Testis (tissue), 2 donors: ENCODE measurements at regions not wholly inside any gene's neighbourhood (a gene's known extent, or its start where the extent isn't known, plus 50 kb on each side); places are given as distances from the start of the nearest gene placed in this dataset.

Source experiments
- CTCF ChIP-seq, 3 experiments: fragments of 450-650 bp in 2 of 3; fragments of 200-600 bp in 1 of 3; sonication (generic) in 1 of 3; IDR thresholded peaks; one replicate each; pipeline ENCODE4 v1.5.1; 2016 to 2019; ENCODE audit warnings: antibody characterized with exemption in 3 of 3, mild to moderate bottlenecking in 2 of 3, moderate library complexity in 1 of 3
- POLR2A ChIP-seq: fragments of 450-650 bp; IDR thresholded peaks from one replicate; pipeline ENCODE4 v1.6.1; 2017; ENCODE audit warnings: antibody characterized with exemption, mild to moderate bottlenecking, moderate library complexity

- no peak for TF ChIP-seq CTCF (IDR thresholded peaks at IDR 0.05)
- TF ChIP-seq POLR2A = no peak
These were observed 111.8 kb upstream of the SMIM23 start for GRCh38 chr5:171673840-171674239.
